Glutamatergic neuron (in vitro differentiated cells): ENCODE measurements at regions not wholly inside any gene's neighbourhood (a gene's known extent, or its start where the extent isn't known, plus 50 kb on each side); places are given as distances from the start of the nearest gene placed in this dataset.

Experiments used
- DNase-seq: peaks from one replicate; pipeline ENCODE4 v3.0.0; 2022
- H3K27ac Mint-ChIP-seq: one replicate; pipeline ENCODE4 v1.8.0; 2020; ENCODE audit warnings: mild to moderate bottlenecking, mixed read lengths, inconsistent platforms; ENCODE audit not compliant: unreplicated experiment
- H3K27me3 Mint-ChIP-seq: one replicate; pipeline ENCODE4 v1.8.0; 2020; ENCODE audit warnings: mild to moderate bottlenecking, moderate library complexity, mixed read lengths, inconsistent platforms; ENCODE audit not compliant: unreplicated experiment
- H3K36me3 Mint-ChIP-seq: one replicate; pipeline ENCODE4 v1.8.0; 2020; ENCODE audit warnings: mild to moderate bottlenecking, mixed read lengths, inconsistent platforms; ENCODE audit not compliant: unreplicated experiment
- H3K4me1 Mint-ChIP-seq: one replicate; pipeline ENCODE4 v1.8.0; 2020; ENCODE audit warnings: mild to moderate bottlenecking, low read depth, mixed read lengths, inconsistent platforms; ENCODE audit not compliant: unreplicated experiment
- H3K4me3 Mint-ChIP-seq: one replicate; pipeline ENCODE4 v1.8.0; 2020; ENCODE audit warnings: mild to moderate bottlenecking, mixed read lengths, inconsistent platforms; ENCODE audit not compliant: unreplicated experiment
- H3K9me3 Mint-ChIP-seq: one replicate; pipeline ENCODE4 v1.8.0; 2020; ENCODE audit warnings: mild to moderate bottlenecking, moderate library complexity, mixed read lengths, inconsistent platforms; ENCODE audit not compliant: unreplicated experiment
- CTCF ChIP-seq: fragments of 200-600 bp; sonication (generic); IDR thresholded peaks from one replicate; pipeline ENCODE4 v1.5.0; 2021; ENCODE audit not compliant: partially characterized antibody, unreplicated experiment

DNA sequence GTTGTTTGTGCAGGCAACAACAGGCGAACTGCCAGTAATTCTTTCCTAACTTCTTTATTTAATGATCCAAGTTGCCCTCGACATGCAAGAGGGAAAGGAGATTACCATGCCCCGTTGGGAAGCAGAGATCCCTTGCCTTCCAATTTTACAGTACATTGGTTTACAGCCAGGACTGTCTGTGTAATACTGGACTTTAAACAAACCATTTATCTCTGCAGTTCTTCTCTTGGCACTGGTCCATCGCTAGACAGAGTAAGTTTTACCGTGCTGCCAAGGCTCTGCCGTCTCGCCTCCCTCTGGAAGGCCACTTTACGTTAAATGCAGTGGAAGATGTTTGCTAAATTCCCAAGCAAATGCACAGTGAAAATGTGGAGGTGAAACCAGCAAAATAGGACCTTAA, 660.3 kb upstream of the PRKX start:
- H3K9me3 Mint-ChIP-seq = no peaks in the 10 kb centered on the region
- DNase-seq = no peak
- no peaks in the 10 kb centered on the region for H3K36me3 Mint-ChIP-seq
- TF ChIP-seq CTCF = no peak
- no peak overlapping the region for H3K4me3 Mint-ChIP-seq
- H3K4me1 Mint-ChIP-seq = no peaks in the 10 kb centered on the region
- no peaks in the 10 kb centered on the region for H3K27me3 Mint-ChIP-seq
- H3K27ac Mint-ChIP-seq = no peak overlapping the region

GRCh38 chrX:4358577-4358976, 645.1 kb upstream of the PRKX start:
- TF ChIP-seq CTCF = no peak
- no peaks in the 10 kb centered on the region for H3K27me3 Mint-ChIP-seq

GRCh38 chrX:4322916-4323315, 609.5 kb upstream of the PRKX start:
- no peak for DNase-seq
- no peak overlapping the region for H3K4me3 Mint-ChIP-seq
- no peaks in the 10 kb centered on the region for H3K9me3 Mint-ChIP-seq
- no peaks in the 10 kb centered on the region for H3K4me1 Mint-ChIP-seq
- no peak overlapping the region for H3K27ac Mint-ChIP-seq
- H3K36me3 Mint-ChIP-seq = no peaks in the 10 kb centered on the region
- no peak for TF ChIP-seq CTCF
- H3K27me3 Mint-ChIP-seq = no peaks in the 10 kb centered on the region

More at GRCh38 chrX:4358577-4358976, 645.1 kb upstream of the PRKX start:
- H3K27ac Mint-ChIP-seq = no peak overlapping the region
- no peak for DNase-seq
- H3K4me3 Mint-ChIP-seq = no peak overlapping the region
- H3K36me3 Mint-ChIP-seq = no peaks in the 10 kb centered on the region
- no peaks in the 10 kb centered on the region for H3K9me3 Mint-ChIP-seq
- no peaks in the 10 kb centered on the region for H3K4me1 Mint-ChIP-seq

GRCh38 chrX:4320436-4320947, 607.0 kb upstream of the PRKX start:
- DNase-seq = no peak
- Mint-ChIP-seq H3K4me3 (no peak overlapping the region), H3K9me3 (no peaks in the 10 kb centered on the region), H3K4me1 (no peaks in the 10 kb centered on the region), H3K27me3 (no peaks in the 10 kb centered on the region), H3K36me3 (no peaks in the 10 kb centered on the region), H3K27ac (no peak overlapping the region)
- TF ChIP-seq CTCF = no peak

- H3K27me3 Mint-ChIP-seq = no peaks in the 10 kb centered on the region
- DNase-seq = no peak
- H3K27ac Mint-ChIP-seq = no peak overlapping the region
- no peaks in the 10 kb centered on the region for H3K36me3 Mint-ChIP-seq
- TF ChIP-seq CTCF = no peak
- H3K4me1 Mint-ChIP-seq = no peaks in the 10 kb centered on the region
- H3K4me3 Mint-ChIP-seq = no peak overlapping the region
- H3K9me3 Mint-ChIP-seq = no peaks in the 10 kb centered on the region
Observed at GRCh38 chrX:4315891-4316290, 602.4 kb upstream of the PRKX start.
